Endodermal cell (in vitro differentiated cells): ENCODE measurements at regions not wholly inside any gene's neighbourhood (a gene's known extent, or its start where the extent isn't known, plus 50 kb on each side); places are given as distances from the start of the nearest gene placed in this dataset.

ENCODE experiments used
- DNase-seq: peaks from one replicate; pipeline ENCODE4 v3.0.0-alpha.2; 2017
- H3K27ac ChIP-seq: 2 replicates; pipeline ENCODE4 v1.5.1; 2013; ENCODE audit warnings: mild to moderate bottlenecking, low read depth, low read length, moderate library complexity
- H3K27me3 ChIP-seq: 2 replicates; pipeline ENCODE4 v1.6.1; 2013; ENCODE audit warnings: mild to moderate bottlenecking, low read length, moderate library complexity; ENCODE audit not compliant: insufficient read depth, control insufficient read depth, poor library complexity, severe bottlenecking
- H3K36me3 ChIP-seq: 2 replicates; pipeline ENCODE4 v1.7.0; 2013; ENCODE audit warnings: mild to moderate bottlenecking, low read length, moderate library complexity; ENCODE audit not compliant: control insufficient read depth, insufficient read depth
- H3K4me1 ChIP-seq: one replicate; pipeline ENCODE4 v1.7.0; 2013; ENCODE audit warnings: low read length; ENCODE audit not compliant: control insufficient read depth, insufficient read depth
- H3K4me3 ChIP-seq: 2 replicates; pipeline ENCODE4 v1.5.1; 2013; ENCODE audit warnings: mild to moderate bottlenecking, low read length, moderate library complexity
- H3K9ac ChIP-seq: 2 replicates; pipeline ENCODE4 v1.6.1; 2013; ENCODE audit warnings: mild to moderate bottlenecking, low read length, moderate library complexity; ENCODE audit not compliant: poor library complexity, severe bottlenecking; ENCODE audit errors: extremely low read depth
- H3K9me3 ChIP-seq: 2 replicates; pipeline ENCODE4 v1.6.1; 2013; ENCODE audit warnings: mild to moderate bottlenecking, low read length, moderate library complexity; ENCODE audit not compliant: control insufficient read depth
- H3K27ac Mint-ChIP-seq: 2 replicates; pipeline ENCODE4 v1.8.0; 2020; ENCODE audit warnings: mixed read lengths
- H3K27me3 Mint-ChIP-seq: 2 replicates; pipeline ENCODE4 v1.8.0; 2021; ENCODE audit warnings: mild to moderate bottlenecking, mixed read lengths; ENCODE audit not compliant: insufficient read depth
- H3K36me3 Mint-ChIP-seq: 2 replicates; pipeline ENCODE4 v1.8.0; 2020; ENCODE audit warnings: low read depth, mixed read lengths
- H3K4me1 Mint-ChIP-seq: 2 replicates; pipeline ENCODE4 v1.8.0; 2020; ENCODE audit warnings: mixed read lengths
- H3K4me3 Mint-ChIP-seq: 2 replicates; pipeline ENCODE4 v1.8.0; 2020; ENCODE audit warnings: mild to moderate bottlenecking, moderate library complexity, mixed read lengths
- H3K9me3 Mint-ChIP-seq: 2 replicates; pipeline ENCODE4 v1.8.0; 2020; ENCODE audit warnings: mild to moderate bottlenecking, mixed read lengths
- CTCF ChIP-seq: fragments of 200-600 bp; sonication (generic); conservative IDR thresholded peaks from 2 replicates; pipeline ENCODE4 v1.5.0; 2021; ENCODE audit warnings: antibody characterized with exemption, mild to moderate bottlenecking
- WGBS, 2 experiments: methylation state at CpG; one replicate each; pipeline versions ENCODE4 v1.1.5 to v1.1.7; 2013; ENCODE audit warnings: missing lambda C conversion rate in 2 of 2, mixed read lengths in 1 of 2; ENCODE audit not compliant: insufficient coverage in 1 of 2, insufficient read length in 1 of 2; 5-methylcytosine and 5-hydroxymethylcytosine counted together

GRCh38 chr2:146392186-146392585 is 1452.6 kb upstream of the ACVR2A start:
- no peak overlapping the region for H3K27ac ChIP-seq
- Mint-ChIP-seq H3K4me1 (no peaks in the 10 kb centered on the region), H3K27ac (no peak overlapping the region), H3K4me3 (no peak overlapping the region), H3K27me3 (no peaks in the 10 kb centered on the region), H3K9me3 (no peaks in the 10 kb centered on the region), H3K36me3 (no peaks in the 10 kb centered on the region)
- H3K4me1 ChIP-seq, result no peaks in the 10 kb centered on the region
- H3K27me3 ChIP-seq, result no peaks in the 10 kb centered on the region
- DNase-seq, result no peak
- H3K4me3 ChIP-seq, result no peak overlapping the region
- WGBS, 2 experiments, result 92% methylated on average over 10 of the region's 10 CpGs; no CpG with 5 or more reads in 1 of the 2 experiments
- H3K36me3 ChIP-seq, result no peaks in the 10 kb centered on the region
- H3K9ac ChIP-seq, result no peak overlapping the region
- H3K9me3 ChIP-seq, result no peaks in the 10 kb centered on the region
- no peak for TF ChIP-seq CTCF

- Mint-ChIP-seq H3K4me1 (no peaks in the 10 kb centered on the region), H3K27ac (no peak overlapping the region), H3K4me3 (no peak overlapping the region), H3K27me3 (no peaks in the 10 kb centered on the region), H3K9me3 (no peaks in the 10 kb centered on the region), H3K36me3 (no peaks in the 10 kb centered on the region)
- Histone ChIP-seq H3K27me3 (no peaks in the 10 kb centered on the region), H3K4me3 (no peak overlapping the region), H3K9ac (no peak overlapping the region), H3K9me3 (no peaks in the 10 kb centered on the region), H3K4me1 (no peaks in the 10 kb centered on the region), H3K36me3 (no peaks in the 10 kb centered on the region), H3K27ac (no peak overlapping the region)
- DNase-seq, result no peak
- no peak for TF ChIP-seq CTCF
- 97 to 100% methylated on average over 1 to 2 of the region's 2 CpGs for WGBS, 2 experiments
Measured at GRCh38 chr2:146388757-146389156, 1456.1 kb upstream of the ACVR2A start.

- no peak for DNase-seq
- Histone ChIP-seq H3K36me3 (no peaks in the 10 kb centered on the region), H3K9me3 (no peaks in the 10 kb centered on the region), H3K4me1 (no peaks in the 10 kb centered on the region), H3K27me3 (no peaks in the 10 kb centered on the region), H3K4me3 (no peak overlapping the region), H3K27ac (no peak overlapping the region), H3K9ac (no peak overlapping the region)
- no peaks in the 10 kb centered on the region for H3K27me3 Mint-ChIP-seq
- H3K27ac Mint-ChIP-seq, result no peak overlapping the region
- TF ChIP-seq CTCF, result no peak
- no peaks in the 10 kb centered on the region for H3K9me3 Mint-ChIP-seq
- WGBS, 2 experiments, result no CpG with 5 or more reads among the region's 1 CpG
- no peaks in the 10 kb centered on the region for H3K36me3 Mint-ChIP-seq
- no peak overlapping the region for H3K4me3 Mint-ChIP-seq
- H3K4me1 Mint-ChIP-seq, result no peaks in the 10 kb centered on the region
Measured at GRCh38 chr2:146386096-146386495, 1458.7 kb upstream of the ACVR2A start.
